ENCODE measurements at regions not wholly inside any gene's neighbourhood (a gene's known extent, or its start where the extent isn't known, plus 50 kb on each side); places are given as distances from the start of the nearest gene placed in this dataset.
A peak's percentile ranks its signal among the peaks of the same experiment; 100 is the strongest.
"Not testable (repeated sequence)": the region's sequence is repeated elsewhere in the genome, so short reads cannot be mapped to it uniquely, and the experiment has no call there.

- intact Hi-C loops (cut with DNase I) = no loop called here
- DNase-seq = peak in 1 of 10 donors; percentile 52
These were observed 392.4 kb downstream of the TECRL start for GRCh38 chr4:64016893-64017292.

GRCh38 chr4:64014647-64015046, 394.6 kb downstream of the TECRL start:
- DNase-seq = no peak
- intact Hi-C loops (cut with DNase I) = no loop called here

- no peak for DNase-seq
- intact Hi-C loops (cut with DNase I) = no loop called here
These were observed 407.9 kb downstream of the TECRL start for GRCh38 chr4:64001229-64001898.

GRCh38 chr4:64000241-64000640, 409.0 kb downstream of the TECRL start:
- intact Hi-C loops (cut with DNase I) = no loop called here
- DNase-seq = no peak

- no peak for DNase-seq
- intact Hi-C loops (cut with DNase I) = no loop called here
These were observed 423.0 kb downstream of the TECRL start for GRCh38 chr4:63986253-63986652.

- no peak for DNase-seq
- intact Hi-C loops (cut with DNase I) = no loop called here
These were observed 426.0 kb downstream of the TECRL start for GRCh38 chr4:63983224-63983623.

GRCh38 chr4:63965875-63966274, 443.4 kb downstream of the TECRL start:
- no peak for DNase-seq
- intact Hi-C loops (cut with DNase I) = no loop called here

- DNase-seq = peak in 3 of 10 donors; percentile 63 to 82 (median 69)
- intact Hi-C loops (cut with DNase I) = not testable (repeated sequence)
These were observed 466.5 kb downstream of the TECRL start for GRCh38 chr4:63942706-63943286.

- DNase-seq = no peak
These were observed 471.3 kb downstream of the TECRL start for GRCh38 chr4:63937961-63938360.

GRCh38 chr4:63922146-63922545, 487.1 kb downstream of the TECRL start:
- intact Hi-C loops (cut with DNase I) = no loop called here
- no peak for DNase-seq

More at GRCh38 chr4:63937961-63938360, 471.3 kb downstream of the TECRL start:
- intact Hi-C loops (cut with DNase I) = no loop called here

- DNase-seq = peak in 2 of 10 donors; percentile 52 to 67
- intact Hi-C loops (cut with DNase I) = no loop called here
These were observed 487.7 kb downstream of the TECRL start for GRCh38 chr4:63921561-63921960.

- intact Hi-C loops (cut with DNase I) = no loop called here
- no peak for DNase-seq
These were observed 489.4 kb downstream of the TECRL start for GRCh38 chr4:63919636-63920365.

- intact Hi-C loops (cut with DNase I) = no loop called here
- DNase-seq = no peak
These were observed 502.5 kb downstream of the TECRL start for GRCh38 chr4:63906660-63907183.

GRCh38 chr4:63904201-63904600, 505.0 kb downstream of the TECRL start:
- intact Hi-C loops (cut with DNase I) = no loop called here

GRCh38 chr4:63901304-63901703, 507.9 kb downstream of the TECRL start:
- intact Hi-C loops (cut with DNase I) = no loop called here

More at GRCh38 chr4:63904201-63904600, 505.0 kb downstream of the TECRL start:
- DNase-seq = no peak

GRCh38 chr4:63898961-63899360, 510.3 kb downstream of the TECRL start:
- intact Hi-C loops (cut with DNase I) = no loop called here
- DNase-seq = no peak

More at GRCh38 chr4:63901304-63901703, 507.9 kb downstream of the TECRL start:
- no peak for DNase-seq

GRCh38 chr4:63894161-63894560, 515.1 kb downstream of the TECRL start:
- DNase-seq = no peak
- intact Hi-C loops (cut with DNase I) = no loop called here

GRCh38 chr4:63869370-63869769, 539.9 kb downstream of the TECRL start:
- no peak for DNase-seq
- intact Hi-C loops (cut with DNase I) = no loop called here

GRCh38 chr4:63851496-63851895, 557.8 kb downstream of the TECRL start:
- intact Hi-C loops (cut with DNase I) = no loop called here
- no peak for DNase-seq

- DNase-seq = no peak
These were observed 568.0 kb downstream of the TECRL start for GRCh38 chr4:63841266-63841665.

GRCh38 chr4:63831590-63832155, 577.6 kb downstream of the TECRL start:
- DNase-seq = no peak
- intact Hi-C loops (cut with DNase I) = no loop called here

More at GRCh38 chr4:63841266-63841665, 568.0 kb downstream of the TECRL start:
- intact Hi-C loops (cut with DNase I) = no loop called here

All from posterior cingulate gyrus (tissue), 11 donors.